Naive thymus-derived CD8-positive, alpha-beta T cell (primary cell): ENCODE measurements at regions not wholly inside any gene's neighbourhood (a gene's known extent, or its start where the extent isn't known, plus 50 kb on each side); places are given as distances from the start of the nearest gene placed in this dataset.
A peak's percentile ranks its signal among the peaks of the same experiment; 100 is the strongest.

Experiments
- ATAC-seq, 2 donors: fragments of 150-1000 bp; cut with Tn5 transposase in 1 of 2; sonication (Bioruptor Pico), chemical (Tn5 transposase) in 1 of 2; 1 replicate in 1 of 2; 2 replicates in 1 of 2; pipeline ENCODE4 v1.10.0; 2021; ENCODE audit warnings: mild to moderate bottlenecking in 2 of 2, moderate library complexity in 2 of 2
- POLR2A ChIA-PET: fragments of 350-600 bp; sonication (Branson Sonifier 250); formaldehyde crosslinking; loops from one replicate; lab custom pipeline; 2021; ENCODE audit warnings: antibody characterized with exemption; lab: Charles Lee
- DNase-seq, 10 donors: peaks; one replicate each; pipeline versions ENCODE4 v3.0.0 to v3.0.0-alpha.2; 2020 to 2022
- H3K27ac Mint-ChIP-seq, 10 donors: one replicate each; pipeline ENCODE4 v1.8.0; 2020 to 2022; ENCODE audit warnings: mild to moderate bottlenecking in 10 of 10, mixed read lengths in 10 of 10, moderate library complexity in 4 of 10, inconsistent platforms in 1 of 10
- H3K27me3 Mint-ChIP-seq, 5 donors: one replicate each; pipeline ENCODE4 v1.8.0; 2021 to 2022; ENCODE audit warnings: mixed read lengths in 5 of 5
- H3K36me3 Mint-ChIP-seq, 3 donors: one replicate each; pipeline ENCODE4 v1.8.0; 2020 to 2022; ENCODE audit warnings: mixed read lengths in 3 of 3, mild to moderate bottlenecking in 2 of 3, inconsistent platforms in 1 of 3
- H3K4me1 Mint-ChIP-seq, 4 donors: one replicate each; pipeline ENCODE4 v1.8.0; 2021 to 2022; ENCODE audit warnings: mixed read lengths in 4 of 4
- H3K4me3 Mint-ChIP-seq, 10 donors: one replicate each; pipeline ENCODE4 v1.8.0; 2020 to 2022; ENCODE audit warnings: mild to moderate bottlenecking in 10 of 10, mixed read lengths in 10 of 10, moderate library complexity in 6 of 10, inconsistent platforms in 1 of 10
- H3K9me3 Mint-ChIP-seq, 9 donors: one replicate each; pipeline ENCODE4 v1.8.0; 2020 to 2022; ENCODE audit warnings: mixed read lengths in 9 of 9, mild to moderate bottlenecking in 3 of 9, inconsistent platforms in 1 of 9, moderate library complexity in 1 of 9

DNA sequence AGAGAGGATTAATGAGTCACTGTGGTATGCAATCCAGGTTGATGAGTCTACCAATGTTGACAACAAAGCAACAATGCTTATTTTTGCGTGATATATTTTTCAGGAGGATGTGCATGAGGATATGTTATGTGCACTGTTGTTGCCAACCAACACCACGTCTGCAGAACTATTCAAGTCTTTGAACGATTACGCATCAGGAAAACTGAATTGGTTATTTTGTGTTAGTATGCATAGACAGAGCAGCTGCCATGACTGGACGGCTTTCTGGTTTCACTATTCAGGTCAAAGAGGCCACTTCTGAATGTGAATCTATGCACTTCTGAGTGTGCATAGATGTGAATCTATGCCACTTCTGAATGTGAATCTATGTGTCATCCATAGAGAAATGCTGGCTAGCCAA, 134.0 kb upstream of the GRIK2 start:
- Mint-ChIP-seq H3K9me3 (peaks cover 7 to 39% (median 14%) of the 10 kb centered on the region in 9 donors), H3K27ac (no peak overlapping the region), H3K27me3 (no peaks in the 10 kb centered on the region), H3K4me1 (no peaks in the 10 kb centered on the region), H3K4me3 (no peak overlapping the region), H3K36me3 (peaks cover 0 to 9% (median 3%) of the 10 kb centered on the region in 3 donors)
- POLR2A ChIA-PET, result no interaction called here
- ATAC-seq (no peak), DNase-seq (no peak)

- DNase-seq (no peak), ATAC-seq (no peak)
- H3K27ac Mint-ChIP-seq, result no peak overlapping the region
- H3K9me3 Mint-ChIP-seq, result peaks cover under 1 to 26% (median 6%) of the 10 kb centered on the region in 9 donors
- peaks cover 0 to 8% (median 0%) of the 10 kb centered on the region in 3 donors for H3K36me3 Mint-ChIP-seq
- H3K4me3 Mint-ChIP-seq, result no peak overlapping the region
- H3K4me1 Mint-ChIP-seq, result peaks cover 3 to 7% (median 5%) of the 10 kb centered on the region in 4 donors
- POLR2A ChIA-PET, result no interaction called here
- no peaks in the 10 kb centered on the region for H3K27me3 Mint-ChIP-seq
Measured at GRCh38 chr6:101263596-101263995, 129.9 kb upstream of the GRIK2 start.

GRCh38 chr6:101266063-101266462, 127.4 kb upstream of the GRIK2 start:
- H3K4me1 Mint-ChIP-seq, result peaks cover 3 to 7% (median 5%) of the 10 kb centered on the region in 4 donors
- peaks cover 0 to 19% (median 0%) of the 10 kb centered on the region in 3 donors for H3K36me3 Mint-ChIP-seq
- ATAC-seq (peak; percentile 52 to 90), DNase-seq (peak in 5 of 10 donors; percentile 4 to 69 (median 21))
- peaks cover 2 to 36% (median 10%) of the 10 kb centered on the region in 9 donors for H3K9me3 Mint-ChIP-seq
- peak overlapping the region in 6 of 10 donors; percentile 17 to 74 (median 58) for H3K27ac Mint-ChIP-seq
- H3K4me3 Mint-ChIP-seq, result peak overlapping the region in 6 of 10 donors; percentile 0 to 62 (median 10)
- H3K27me3 Mint-ChIP-seq, result no peaks in the 10 kb centered on the region
- POLR2A ChIA-PET, result no interaction called here

GRCh38 chr6:101268541-101268940, 125.0 kb upstream of the GRIK2 start:
- H3K27ac Mint-ChIP-seq, result peak overlapping the region in 1 of 10 donors; percentile 79
- H3K9me3 Mint-ChIP-seq, result peaks cover 4 to 36% (median 13%) of the 10 kb centered on the region in 9 donors

DNA sequence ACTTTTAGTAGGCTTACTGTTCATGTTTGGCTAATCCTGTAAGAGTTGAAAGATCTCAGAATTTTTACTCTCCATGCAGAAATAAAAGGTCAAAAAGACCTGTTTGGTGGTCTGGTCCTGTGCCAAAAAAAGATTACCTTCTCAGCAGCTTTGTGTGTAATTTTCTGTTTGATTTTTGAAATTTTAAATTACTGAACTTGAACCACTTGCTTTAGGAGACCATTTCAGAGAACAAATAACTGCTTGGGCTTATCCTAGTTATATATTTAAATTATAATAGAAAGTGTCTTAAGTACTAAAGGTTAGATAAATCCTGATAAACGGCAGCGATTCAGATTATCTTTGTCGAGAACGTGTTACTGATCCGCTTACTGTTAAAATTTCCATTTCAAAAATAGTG, 118.3 kb upstream of the GRIK2 start:
- Mint-ChIP-seq H3K4me1 (no peaks in the 10 kb centered on the region), H3K4me3 (no peak overlapping the region), H3K27me3 (no peaks in the 10 kb centered on the region), H3K36me3 (no peaks in the 10 kb centered on the region), H3K9me3 (peaks cover 0 to 12% (median 2%) of the 10 kb centered on the region in 9 donors), H3K27ac (no peak overlapping the region)
- POLR2A ChIA-PET, result no interaction called here
- ATAC-seq, result no peak
- DNase-seq, result no peak

More at GRCh38 chr6:101268541-101268940, 125.0 kb upstream of the GRIK2 start:
- no peaks in the 10 kb centered on the region for H3K27me3 Mint-ChIP-seq
- ATAC-seq, result no peak
- no peak for DNase-seq
- peaks cover 0 to 19% (median 0%) of the 10 kb centered on the region in 3 donors for H3K36me3 Mint-ChIP-seq
- POLR2A ChIA-PET, result no interaction called here
- peaks cover 3 to 7% (median 5%) of the 10 kb centered on the region in 4 donors for H3K4me1 Mint-ChIP-seq
- no peak overlapping the region for H3K4me3 Mint-ChIP-seq

DNA sequence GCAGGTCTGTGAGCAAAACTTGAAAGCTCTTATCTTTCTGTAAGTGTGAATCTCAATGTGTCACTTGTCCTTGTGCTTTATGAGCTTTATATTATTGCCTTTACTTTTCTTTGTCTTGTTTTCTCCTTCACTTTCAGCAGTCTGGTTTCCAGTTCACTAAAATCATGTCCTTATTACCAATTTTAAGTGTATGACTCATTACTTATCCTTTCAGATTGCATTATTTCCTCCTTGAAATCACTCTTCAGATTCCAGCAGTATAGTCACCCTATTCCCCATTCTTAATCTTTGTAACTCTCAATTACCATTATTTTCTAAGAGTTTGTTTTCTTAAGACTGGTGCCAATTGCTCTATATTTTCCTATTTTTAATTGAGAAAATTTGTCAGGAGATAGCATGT, 117.4 kb upstream of the GRIK2 start:
- Mint-ChIP-seq H3K36me3 (no peaks in the 10 kb centered on the region), H3K4me3 (no peak overlapping the region), H3K27me3 (no peaks in the 10 kb centered on the region), H3K9me3 (peaks cover 0 to 12% (median 0%) of the 10 kb centered on the region in 9 donors), H3K27ac (no peak overlapping the region), H3K4me1 (no peaks in the 10 kb centered on the region)
- ATAC-seq, result no peak
- POLR2A ChIA-PET, result no interaction called here
- DNase-seq, result no peak

GRCh38 chr6:101279410-101279809, 114.1 kb upstream of the GRIK2 start:
- POLR2A ChIA-PET, result no interaction called here
- no peaks in the 10 kb centered on the region for H3K4me1 Mint-ChIP-seq
- DNase-seq, result no peak
- H3K27ac Mint-ChIP-seq, result no peak overlapping the region
- no peak for ATAC-seq
- H3K27me3 Mint-ChIP-seq, result no peaks in the 10 kb centered on the region
- H3K4me3 Mint-ChIP-seq, result no peak overlapping the region
- H3K36me3 Mint-ChIP-seq, result no peaks in the 10 kb centered on the region
- H3K9me3 Mint-ChIP-seq, result peaks cover 0 to 5% (median 0%) of the 10 kb centered on the region in 9 donors

GRCh38 chr6:101281266-101281665, 112.2 kb upstream of the GRIK2 start:
- Mint-ChIP-seq H3K4me1 (no peaks in the 10 kb centered on the region), H3K36me3 (no peaks in the 10 kb centered on the region), H3K27me3 (no peaks in the 10 kb centered on the region), H3K27ac (no peak overlapping the region), H3K9me3 (peaks cover 0 to 4% (median 0%) of the 10 kb centered on the region in 9 donors), H3K4me3 (no peak overlapping the region)
- DNase-seq (no peak), ATAC-seq (no peak)
- POLR2A ChIA-PET, result no interaction called here

DNA sequence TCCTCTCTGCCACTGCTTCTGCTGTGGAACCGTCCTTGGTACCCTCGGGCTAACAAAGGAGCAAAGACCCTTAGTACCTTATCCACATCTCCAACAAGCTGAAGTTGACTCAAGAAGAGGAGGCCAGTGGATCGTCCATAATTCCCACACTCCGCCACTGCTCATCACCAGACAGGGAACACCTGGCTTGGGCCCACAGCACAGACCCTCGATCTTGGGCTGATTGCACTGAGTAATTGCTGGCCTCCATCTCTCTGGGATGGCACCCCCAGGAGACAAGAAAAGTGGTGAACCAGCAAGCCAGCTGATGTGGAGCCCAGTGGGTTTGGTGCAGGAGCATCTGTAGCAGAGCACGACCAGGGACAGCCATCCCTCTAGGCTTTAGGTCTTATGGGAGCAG, 109.4 kb upstream of the GRIK2 start:
- no peak for DNase-seq

DNA sequence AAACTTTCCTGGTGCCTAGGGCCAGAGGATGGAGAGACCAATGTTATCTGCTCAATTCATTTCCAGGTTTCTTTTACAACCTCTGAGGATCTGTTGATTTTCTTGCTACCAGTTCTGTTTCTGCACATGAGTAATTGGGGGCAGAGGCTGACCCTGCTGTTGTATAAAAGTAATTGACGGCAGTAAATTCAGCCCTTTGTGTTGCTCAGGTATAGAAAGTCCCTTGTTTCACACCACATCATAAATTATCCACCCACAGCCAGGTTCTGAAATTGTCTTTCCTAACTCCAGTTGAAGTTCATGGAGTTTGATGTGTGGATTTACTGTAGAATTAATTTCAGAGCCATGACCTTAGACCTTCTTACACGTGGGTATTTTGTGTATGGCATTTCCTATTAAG, 107.4 kb upstream of the GRIK2 start:
- Mint-ChIP-seq H3K9me3 (peaks cover 0 to 10% (median 2%) of the 10 kb centered on the region in 9 donors), H3K4me1 (no peaks in the 10 kb centered on the region), H3K4me3 (no peak overlapping the region), H3K36me3 (no peaks in the 10 kb centered on the region), H3K27me3 (no peaks in the 10 kb centered on the region), H3K27ac (no peak overlapping the region)
- POLR2A ChIA-PET, result interaction anchor here (0.6 kb wide), 1 partner anchor 491 kb away, joined by 3 read pairs; no protein-coding TSS in a partner anchor
- DNase-seq (no peak), ATAC-seq (no peak)

More for the DNA sequence above, 109.4 kb upstream of the GRIK2 start:
- H3K9me3 Mint-ChIP-seq, result peaks cover 0 to 7% (median 0%) of the 10 kb centered on the region in 9 donors
- no peak overlapping the region for H3K27ac Mint-ChIP-seq
- ATAC-seq, result no peak
- H3K4me1 Mint-ChIP-seq, result no peaks in the 10 kb centered on the region
- no peaks in the 10 kb centered on the region for H3K36me3 Mint-ChIP-seq
- no peaks in the 10 kb centered on the region for H3K27me3 Mint-ChIP-seq
- no peak overlapping the region for H3K4me3 Mint-ChIP-seq
- POLR2A ChIA-PET, result no interaction called here

GRCh38 chr6:101290346-101290745, 103.2 kb upstream of the GRIK2 start:
- no peak for ATAC-seq
- H3K27me3 Mint-ChIP-seq, result peaks cover 0 to 4% (median 0%) of the 10 kb centered on the region in 5 donors
- POLR2A ChIA-PET, result no interaction called here
- DNase-seq, result no peak
- H3K9me3 Mint-ChIP-seq, result peaks cover 0 to 29% (median 10%) of the 10 kb centered on the region in 9 donors
- no peak overlapping the region for H3K4me3 Mint-ChIP-seq
- H3K27ac Mint-ChIP-seq, result no peak overlapping the region
- H3K4me1 Mint-ChIP-seq, result no peaks in the 10 kb centered on the region
- H3K36me3 Mint-ChIP-seq, result peaks cover 0 to 8% (median 0%) of the 10 kb centered on the region in 3 donors

GRCh38 chr6:101294051-101294638, 99.4 kb upstream of the GRIK2 start:
- DNase-seq (no peak), ATAC-seq (no peak)
- H3K27ac Mint-ChIP-seq, result no peak overlapping the region
- POLR2A ChIA-PET, result no interaction called here
- peaks cover 0 to 4% (median 0%) of the 10 kb centered on the region in 5 donors for H3K27me3 Mint-ChIP-seq
- H3K36me3 Mint-ChIP-seq, result peaks cover 0 to 8% (median 0%) of the 10 kb centered on the region in 3 donors
- H3K9me3 Mint-ChIP-seq, result peaks cover 0 to 29% (median 10%) of the 10 kb centered on the region in 9 donors
- H3K4me1 Mint-ChIP-seq, result no peaks in the 10 kb centered on the region
- H3K4me3 Mint-ChIP-seq, result no peak overlapping the region

- H3K9me3 Mint-ChIP-seq, result peaks cover 0 to 29% (median 10%) of the 10 kb centered on the region in 9 donors
Measured at GRCh38 chr6:101294676-101295075, 98.8 kb upstream of the GRIK2 start.

More at GRCh38 chr6:101294676-101295075, 98.8 kb upstream of the GRIK2 start:
- no peak overlapping the region for H3K4me3 Mint-ChIP-seq
- no peak for DNase-seq
- no peak for ATAC-seq
- POLR2A ChIA-PET, result no interaction called here
- H3K4me1 Mint-ChIP-seq, result no peaks in the 10 kb centered on the region
- peaks cover 0 to 8% (median 0%) of the 10 kb centered on the region in 3 donors for H3K36me3 Mint-ChIP-seq
- H3K27me3 Mint-ChIP-seq, result peaks cover 0 to 4% (median 0%) of the 10 kb centered on the region in 5 donors
- no peak overlapping the region for H3K27ac Mint-ChIP-seq
